Adrenal gland (tissue), 9 donors: ENCODE measurements at regions not wholly inside any gene's neighbourhood (a gene's known extent, or its start where the extent isn't known, plus 50 kb on each side); places are given as distances from the start of the nearest gene placed in this dataset.
"Not testable (repeated sequence)": the region's sequence is repeated elsewhere in the genome, so short reads cannot be mapped to it uniquely, and the experiment has no call there.

Experiments used
- DNase-seq, 7 donors: peaks; one replicate each; pipeline ENCODE4 v3.0.0-alpha.2; 2019 to 2020
- H3K27ac ChIP-seq, 5 donors: fragments of 200-600 bp; sonication (generic) in 4 of 5; 1 replicate in 3 of 5; 2 replicates in 2 of 5; pipeline versions ENCODE4 v1.5.1 to v1.8.0; 2016 to 2020; ENCODE audit warnings: mild to moderate bottlenecking in 1 of 5
- H3K27me3 ChIP-seq: fragments of 200-600 bp; 2 replicates; pipeline ENCODE4 v1.8.0; 2021
- H3K36me3 ChIP-seq, 2 donors: fragments of 200-600 bp; replicated peaks in 1 of 2; 1 replicate in 1 of 2; 2 replicates in 1 of 2; pipeline versions ENCODE4 v1.5.1 to v1.8.0; 2018 to 2022
- H3K4me1 ChIP-seq, 2 donors: fragments of 200-600 bp; replicated peaks in 1 of 2; 1 replicate in 1 of 2; 2 replicates in 1 of 2; pipeline versions ENCODE4 v1.5.1 to v1.8.0; 2018 to 2021
- H3K4me3 ChIP-seq, 4 donors: fragments of 200-600 bp; sonication (generic) in 3 of 4; one replicate each; pipeline ENCODE4 v1.5.1; 2016 to 2018
- H3K9me3 ChIP-seq, 3 donors: fragments of 200-600 bp; sonication (generic) in 1 of 3; replicated peaks in 1 of 3; 1 replicate in 2 of 3; 2 replicates in 1 of 3; pipeline versions ENCODE4 v1.5.1 to v1.8.0; 2016 to 2021
- POLR2A ChIP-seq, 2 donors: fragments of 450-650 bp; IDR thresholded peaks; one replicate each; pipeline ENCODE4 v1.6.1; 2017; ENCODE audit warnings: antibody characterized with exemption in 2 of 2, mild to moderate bottlenecking in 2 of 2, moderate library complexity in 1 of 2
- WGBS, 4 donors: extraction: QIAGEN DNeasy Blood & Tissue Kit in 2 of 4; methylation state at CpG; one replicate each; pipeline versions ENCODE4 v1.1.5 to v1.1.7; 2013 to 2017; 5-methylcytosine and 5-hydroxymethylcytosine counted together
- intact Hi-C, 2 donors: fragments of 100-400 bp; cut with DNase I; formaldehyde crosslinking; loops; one replicate each; pipeline versions ENCODE4 v1.14.1 to v1.15.0; 2022 to 2023
- TF ChIP-seq, protein P1 (sequence below), 6 experiments: fragments of 450-650 bp in 4 of 6; fragments of 200-600 bp in 2 of 6; sonication (generic) in 1 of 6; IDR thresholded peaks; 1 replicate in 5 of 6; 2 replicates in 1 of 6; pipeline versions ENCODE4 v1.5.1 to v1.8.0; 2016 to 2021; ENCODE audit warnings: antibody characterized with exemption in 6 of 6, mild to moderate bottlenecking in 2 of 6, moderate library complexity in 1 of 6
- donor health status: healthy with polysubstance abuse.
- donor health status: Bipolar disorder and iron deficiency.
- donor health status: DM: yes; HTN: yes; CAD: no.
- donor health status: DM: no; HTN: no; CAD: no.
- donor health status: DM: no; HTN: no; CAD: no.

GRCh38 chr9:115687356-115687755 is 466.2 kb upstream of the PAPPA start:
- Histone ChIP-seq H3K4me3 (no peak overlapping the region), H3K4me1 (no peaks in the 10 kb centered on the region), H3K9me3 (no peaks in the 10 kb centered on the region), H3K36me3 (no peaks in the 10 kb centered on the region), H3K27ac (no peak overlapping the region), H3K27me3 (no peaks in the 10 kb centered on the region)
- 63 to 83% (median 68%) methylated on average over 3 of the region's 3 CpGs for WGBS, 4 donors
- DNase-seq: no peak
- intact Hi-C loops: no loop called here
- no peak for TF ChIP-seq POLR2A (IDR thresholded peaks at IDR 0.05)
- TF ChIP-seq, protein P1, sequence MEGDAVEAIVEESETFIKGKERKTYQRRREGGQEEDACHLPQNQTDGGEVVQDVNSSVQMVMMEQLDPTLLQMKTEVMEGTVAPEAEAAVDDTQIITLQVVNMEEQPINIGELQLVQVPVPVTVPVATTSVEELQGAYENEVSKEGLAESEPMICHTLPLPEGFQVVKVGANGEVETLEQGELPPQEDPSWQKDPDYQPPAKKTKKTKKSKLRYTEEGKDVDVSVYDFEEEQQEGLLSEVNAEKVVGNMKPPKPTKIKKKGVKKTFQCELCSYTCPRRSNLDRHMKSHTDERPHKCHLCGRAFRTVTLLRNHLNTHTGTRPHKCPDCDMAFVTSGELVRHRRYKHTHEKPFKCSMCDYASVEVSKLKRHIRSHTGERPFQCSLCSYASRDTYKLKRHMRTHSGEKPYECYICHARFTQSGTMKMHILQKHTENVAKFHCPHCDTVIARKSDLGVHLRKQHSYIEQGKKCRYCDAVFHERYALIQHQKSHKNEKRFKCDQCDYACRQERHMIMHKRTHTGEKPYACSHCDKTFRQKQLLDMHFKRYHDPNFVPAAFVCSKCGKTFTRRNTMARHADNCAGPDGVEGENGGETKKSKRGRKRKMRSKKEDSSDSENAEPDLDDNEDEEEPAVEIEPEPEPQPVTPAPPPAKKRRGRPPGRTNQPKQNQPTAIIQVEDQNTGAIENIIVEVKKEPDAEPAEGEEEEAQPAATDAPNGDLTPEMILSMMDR (IDR thresholded peaks at IDR 0.05): no peak

- DNase-seq: no peak
- H3K4me1 ChIP-seq: no peaks in the 10 kb centered on the region
- H3K9me3 ChIP-seq: no peaks in the 10 kb centered on the region
- 38 to 69% (median 66%) methylated on average over 1 of the region's 1 CpG for WGBS, 4 donors
- no peaks in the 10 kb centered on the region for H3K36me3 ChIP-seq
- no peak overlapping the region for H3K4me3 ChIP-seq
- H3K27ac ChIP-seq: no peak overlapping the region
- intact Hi-C loops: no loop called here
- no peaks in the 10 kb centered on the region for H3K27me3 ChIP-seq
- TF ChIP-seq POLR2A (IDR thresholded peaks at IDR 0.05): no peak
- TF ChIP-seq, protein P1 (IDR thresholded peaks at IDR 0.05): no peak
These were observed 464.3 kb upstream of the PAPPA start for GRCh38 chr9:115689331-115689730.

DNA sequence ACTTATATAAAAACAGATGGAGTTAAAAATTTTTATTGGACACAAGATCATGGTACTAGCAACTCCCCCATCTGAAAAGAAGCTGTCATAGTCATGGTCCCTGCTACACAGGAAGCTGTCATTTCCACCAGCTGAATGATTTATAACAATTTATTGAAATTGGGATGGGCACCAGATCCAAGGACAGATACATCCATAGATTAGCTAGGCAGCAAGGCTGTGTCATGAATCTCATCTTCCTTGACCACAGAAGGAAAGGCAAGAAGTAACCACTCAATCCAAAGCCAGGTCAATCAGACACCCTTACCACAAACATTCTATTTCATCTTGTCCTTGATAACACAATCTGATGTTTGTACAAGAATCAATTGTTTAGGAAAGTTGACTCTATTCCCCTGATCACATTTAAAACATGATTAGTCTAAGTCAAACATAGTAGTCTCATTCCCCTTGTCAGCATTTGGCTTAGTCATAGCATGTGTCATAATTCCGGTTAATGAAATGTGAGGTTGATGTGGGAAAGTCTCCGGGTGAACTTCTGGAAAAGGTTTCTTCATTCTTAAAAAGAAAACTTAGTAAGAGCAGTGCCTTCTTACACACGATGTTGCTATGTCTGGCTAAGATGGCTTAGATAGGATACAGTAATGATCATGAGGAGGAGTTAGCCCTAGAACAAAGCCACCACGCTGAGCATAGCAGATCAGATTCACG is 462.6 kb upstream of the PAPPA start:
- DNase-seq: no peak
- WGBS, 4 donors: 74 to 81% (median 78%) methylated on average over 5 of the region's 5 CpGs
- no peak for TF ChIP-seq POLR2A (IDR thresholded peaks at IDR 0.05)
- TF ChIP-seq, protein P1 (IDR thresholded peaks at IDR 0.05): no peak
- intact Hi-C loops: no loop called here
- Histone ChIP-seq H3K27me3 (no peaks in the 10 kb centered on the region), H3K9me3 (no peaks in the 10 kb centered on the region), H3K4me1 (no peaks in the 10 kb centered on the region), H3K36me3 (no peaks in the 10 kb centered on the region), H3K27ac (no peak overlapping the region), H3K4me3 (no peak overlapping the region)

GRCh38 chr9:115691693-115692092 is 461.9 kb upstream of the PAPPA start:
- H3K4me1 ChIP-seq: no peaks in the 10 kb centered on the region
- intact Hi-C loops: no loop called here
- no peak for TF ChIP-seq POLR2A (IDR thresholded peaks at IDR 0.05)
- TF ChIP-seq, protein P1 (IDR thresholded peaks at IDR 0.05): no peak
- DNase-seq: no peak
- H3K9me3 ChIP-seq: no peaks in the 10 kb centered on the region
- no peak overlapping the region for H3K27ac ChIP-seq
- no peak overlapping the region for H3K4me3 ChIP-seq
- 72 to 80% (median 77%) methylated on average over 3 of the region's 3 CpGs for WGBS, 4 donors
- no peaks in the 10 kb centered on the region for H3K27me3 ChIP-seq
- no peaks in the 10 kb centered on the region for H3K36me3 ChIP-seq

- H3K4me3 ChIP-seq, H3K36me3 ChIP-seq, H3K9me3 ChIP-seq, DNase-seq, intact Hi-C loops, H3K4me1 ChIP-seq, H3K27ac ChIP-seq, H3K27me3 ChIP-seq: not testable (repeated sequence)
- WGBS, 4 donors: 68 to 76% (median 72%) methylated on average over 1 to 2 of the region's 2 CpGs
These were observed 460.7 kb upstream of the PAPPA start for GRCh38 chr9:115692868-115693267.
